ENCODE measurements at regions not wholly inside any gene's neighbourhood (a gene's known extent, or its start where the extent isn't known, plus 50 kb on each side); places are given as distances from the start of the nearest gene placed in this dataset.
A peak's percentile ranks its signal among the peaks of the same experiment; 100 is the strongest.

DNA sequence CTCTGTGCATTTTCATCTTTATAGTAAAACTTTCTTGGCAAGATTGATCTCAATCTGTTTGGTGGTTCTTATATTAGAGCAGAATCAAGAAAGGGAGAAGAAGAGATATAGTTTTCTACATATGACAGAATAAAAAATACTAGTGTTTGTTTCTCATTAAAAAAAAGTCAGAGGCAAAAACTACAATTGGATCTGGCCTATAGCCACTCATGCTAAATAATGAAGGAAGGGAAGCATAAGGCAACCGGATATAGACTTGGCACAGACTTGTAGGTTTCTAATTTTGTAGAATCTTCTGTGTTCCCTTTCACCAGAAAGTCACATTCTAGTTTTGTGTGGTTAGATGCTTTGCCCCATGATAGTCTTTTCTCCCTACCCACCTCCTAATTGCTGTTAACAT, 306.2 kb downstream of the PIK3R1 start:
- TF ChIP-seq CTCF (IDR thresholded peaks at IDR 0.05) (no peak), EP300 (IDR thresholded peaks at IDR 0.05; ENCODE audit: low read depth) (no peak), POLR2A (IDR thresholded peaks at IDR 0.05) (no peak), POLR2AphosphoS5 (IDR thresholded peaks at IDR 0.05) (no peak)
- no peak for DNase-seq
- no peaks in the 10 kb centered on the region for H3K4me1 ChIP-seq
- H3K27me3 ChIP-seq = no peaks in the 10 kb centered on the region
- 75 to 84% methylated on average over 1 of the region's 1 CpG for WGBS, 2 donors (ENCODE audit: low coverage in 1 of 2)
- H3K4me3 ChIP-seq = no peak overlapping the region
- H3K27ac ChIP-seq = no peak overlapping the region
- intact Hi-C loops (cut with DNase I; ENCODE audit: low total_unique reads) (no loop called here), in situ Hi-C loops (cut with MboI; ENCODE audit: low pct_ligation_motif_present in 1 of 4, low pct_unique_long_range_greater_than_20kb in 1 of 4, low sequenced_read_pairs in 3 of 4) (no loop called here)
- no peaks in the 10 kb centered on the region for H3K36me3 ChIP-seq
- no peaks in the 10 kb centered on the region for H3K9me3 ChIP-seq

- H3K4me1 ChIP-seq = no peaks in the 10 kb centered on the region
- WGBS, 2 donors (ENCODE audit: low coverage in 1 of 2) = 73% methylated on average over 4 of the region's 4 CpGs; no CpG with 5 or more reads in 1 of the 2 donors
- H3K27ac ChIP-seq = peak overlapping the region in 3 of 4 donors; percentile 7 to 47 (median 15)
- no peaks in the 10 kb centered on the region for H3K36me3 ChIP-seq
- no peak for DNase-seq
- intact Hi-C loops (cut with DNase I; ENCODE audit: low total_unique reads) = no loop called here
- in situ Hi-C loops (cut with MboI; ENCODE audit: low pct_ligation_motif_present in 1 of 4, low pct_unique_long_range_greater_than_20kb in 1 of 4, low sequenced_read_pairs in 3 of 4) = no loop called here
- H3K4me3 ChIP-seq = no peak overlapping the region
- TF ChIP-seq CTCF (IDR thresholded peaks at IDR 0.05) (no peak), POLR2A (IDR thresholded peaks at IDR 0.05) (no peak), EP300 (IDR thresholded peaks at IDR 0.05; ENCODE audit: low read depth) (no peak), POLR2AphosphoS5 (IDR thresholded peaks at IDR 0.05) (no peak)
- H3K27me3 ChIP-seq = no peaks in the 10 kb centered on the region
- peaks cover 0 to under 1% of the 10 kb centered on the region in 2 donors for H3K9me3 ChIP-seq
Measured at GRCh38 chr5:68522863-68523262, 307.3 kb downstream of the PIK3R1 start.

- Histone ChIP-seq H3K27me3 (no peaks in the 10 kb centered on the region), H3K27ac (no peak overlapping the region), H3K4me3 (no peak overlapping the region), H3K36me3 (no peaks in the 10 kb centered on the region), H3K9me3 (peaks cover 0 to 6% of the 10 kb centered on the region in 2 donors), H3K4me1 (peaks cover 2 to 13% (median 12%) of the 10 kb centered on the region in 4 donors)
- no peak for DNase-seq
- in situ Hi-C loops (cut with MboI; ENCODE audit: low pct_ligation_motif_present in 1 of 4, low pct_unique_long_range_greater_than_20kb in 1 of 4, low sequenced_read_pairs in 3 of 4) = no loop called here
- WGBS, 2 donors (ENCODE audit: low coverage in 1 of 2) = 58 to 73% methylated on average over 2 to 3 of the region's 3 CpGs
- intact Hi-C loops (cut with DNase I; ENCODE audit: low total_unique reads) = no loop called here
- no peak for TF ChIP-seq POLR2A (IDR thresholded peaks at IDR 0.05)
- TF ChIP-seq POLR2AphosphoS5 (IDR thresholded peaks at IDR 0.05) = no peak
- no peak for TF ChIP-seq CTCF (IDR thresholded peaks at IDR 0.05)
- TF ChIP-seq EP300 (IDR thresholded peaks at IDR 0.05; ENCODE audit: low read depth) = no peak
Measured at GRCh38 chr5:68528821-68529273, 313.3 kb downstream of the PIK3R1 start.

DNA sequence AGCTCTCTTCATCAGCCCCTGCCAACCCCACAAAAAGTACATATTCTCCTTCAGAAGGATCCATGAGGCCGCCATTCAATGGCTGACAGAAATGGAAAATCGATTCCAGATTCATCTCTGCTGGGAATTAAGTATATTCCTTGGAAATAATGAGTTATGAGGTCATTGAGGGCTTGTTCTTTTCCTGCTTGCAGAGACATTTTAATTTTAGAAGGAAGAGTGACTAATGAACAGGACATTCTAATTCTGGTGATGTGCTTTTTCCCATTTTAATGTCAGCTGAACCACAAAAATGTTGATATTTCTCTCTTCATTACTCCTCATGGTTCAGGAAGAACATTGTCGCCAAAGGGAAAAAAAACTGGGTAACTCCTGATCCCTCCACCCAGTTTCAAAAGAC, 314.0 kb downstream of the PIK3R1 start:
- intact Hi-C loops (cut with DNase I; ENCODE audit: low total_unique reads) (no loop called here), in situ Hi-C loops (cut with MboI; ENCODE audit: low pct_ligation_motif_present in 1 of 4, low pct_unique_long_range_greater_than_20kb in 1 of 4, low sequenced_read_pairs in 3 of 4) (no loop called here)
- no peak overlapping the region for H3K27ac ChIP-seq
- H3K9me3 ChIP-seq = peaks cover 0 to 6% of the 10 kb centered on the region in 2 donors
- H3K27me3 ChIP-seq = no peaks in the 10 kb centered on the region
- DNase-seq = no peak
- no peaks in the 10 kb centered on the region for H3K36me3 ChIP-seq
- TF ChIP-seq POLR2A (IDR thresholded peaks at IDR 0.05) = no peak
- no peak for TF ChIP-seq POLR2AphosphoS5 (IDR thresholded peaks at IDR 0.05)
- TF ChIP-seq CTCF (IDR thresholded peaks at IDR 0.05) = no peak
- TF ChIP-seq EP300 (IDR thresholded peaks at IDR 0.05; ENCODE audit: low read depth) = no peak
- peaks cover 3 to 20% (median 19%) of the 10 kb centered on the region in 4 donors for H3K4me1 ChIP-seq
- 87 to 90% methylated on average over 3 of the region's 3 CpGs for WGBS, 2 donors (ENCODE audit: low coverage in 1 of 2)
- H3K4me3 ChIP-seq = no peak overlapping the region

Data from transverse colon (tissue), 4 donors.